ENCODE measurements at regions not wholly inside any gene's neighbourhood (a gene's known extent, or its start where the extent isn't known, plus 50 kb on each side); places are given as distances from the start of the nearest gene placed in this dataset.

DNA sequence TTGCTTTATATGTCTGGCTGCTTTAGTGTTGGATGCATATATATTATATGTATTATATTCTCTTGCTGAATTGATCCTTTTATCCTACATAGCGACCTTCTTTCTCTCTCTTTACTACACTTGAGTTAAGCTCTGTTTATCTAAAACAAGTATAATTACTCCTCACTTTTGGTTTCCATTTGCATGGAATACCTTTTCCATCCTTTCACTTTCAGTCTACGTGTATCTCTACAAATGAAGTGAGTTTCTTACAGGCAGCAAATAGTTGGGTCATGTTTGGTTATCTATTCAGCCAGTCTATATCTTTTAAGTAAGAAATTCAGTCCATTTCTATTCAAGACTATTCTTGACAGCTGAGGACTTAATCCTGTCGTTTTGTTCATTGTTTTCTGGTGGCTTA is 167.5 kb upstream of the USP38 start:
- TF ChIP-seq, protein P1, sequence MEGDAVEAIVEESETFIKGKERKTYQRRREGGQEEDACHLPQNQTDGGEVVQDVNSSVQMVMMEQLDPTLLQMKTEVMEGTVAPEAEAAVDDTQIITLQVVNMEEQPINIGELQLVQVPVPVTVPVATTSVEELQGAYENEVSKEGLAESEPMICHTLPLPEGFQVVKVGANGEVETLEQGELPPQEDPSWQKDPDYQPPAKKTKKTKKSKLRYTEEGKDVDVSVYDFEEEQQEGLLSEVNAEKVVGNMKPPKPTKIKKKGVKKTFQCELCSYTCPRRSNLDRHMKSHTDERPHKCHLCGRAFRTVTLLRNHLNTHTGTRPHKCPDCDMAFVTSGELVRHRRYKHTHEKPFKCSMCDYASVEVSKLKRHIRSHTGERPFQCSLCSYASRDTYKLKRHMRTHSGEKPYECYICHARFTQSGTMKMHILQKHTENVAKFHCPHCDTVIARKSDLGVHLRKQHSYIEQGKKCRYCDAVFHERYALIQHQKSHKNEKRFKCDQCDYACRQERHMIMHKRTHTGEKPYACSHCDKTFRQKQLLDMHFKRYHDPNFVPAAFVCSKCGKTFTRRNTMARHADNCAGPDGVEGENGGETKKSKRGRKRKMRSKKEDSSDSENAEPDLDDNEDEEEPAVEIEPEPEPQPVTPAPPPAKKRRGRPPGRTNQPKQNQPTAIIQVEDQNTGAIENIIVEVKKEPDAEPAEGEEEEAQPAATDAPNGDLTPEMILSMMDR (IDR thresholded peaks at IDR 0.05), result no peak
- no peak for TF ChIP-seq POLR2A (IDR thresholded peaks at IDR 0.05)

Data from body of pancreas (tissue), 4 donors.